GM19240 (cell line): ENCODE measurements at regions not wholly inside any gene's neighbourhood (a gene's known extent, or its start where the extent isn't known, plus 50 kb on each side); places are given as distances from the start of the nearest gene placed in this dataset.

Experiments used
- DNase-seq: peaks from one replicate; pipeline ENCODE4 v3.0.0; 2011; ENCODE audit warnings: low spot score; ENCODE audit not compliant: insufficient read length

DNA sequence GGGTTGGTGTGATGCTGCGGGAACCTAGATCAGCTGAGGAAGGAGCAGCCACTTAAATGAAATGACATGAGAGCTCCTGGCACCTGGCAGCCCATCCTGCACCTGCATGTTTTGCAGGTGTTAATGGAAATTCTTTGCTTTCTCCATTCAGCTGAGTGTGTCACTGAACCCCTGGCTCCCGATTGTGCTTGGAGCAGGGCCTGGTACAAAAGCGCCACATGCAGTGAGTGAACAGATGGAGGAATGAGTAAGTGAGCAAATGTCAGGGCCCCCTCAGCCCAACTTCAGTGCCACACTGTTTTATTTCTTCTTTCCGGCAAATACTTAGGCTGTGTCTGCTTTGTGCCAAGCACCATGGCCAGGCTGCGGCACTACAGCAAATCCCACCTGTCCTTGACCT lies 132.2 kb downstream of the ASB7 start:
- DNase-seq = no peak

GRCh38 chr15:100735129-100736053 lies 133.0 kb downstream of the ASB7 start:
- no peak for DNase-seq

DNA sequence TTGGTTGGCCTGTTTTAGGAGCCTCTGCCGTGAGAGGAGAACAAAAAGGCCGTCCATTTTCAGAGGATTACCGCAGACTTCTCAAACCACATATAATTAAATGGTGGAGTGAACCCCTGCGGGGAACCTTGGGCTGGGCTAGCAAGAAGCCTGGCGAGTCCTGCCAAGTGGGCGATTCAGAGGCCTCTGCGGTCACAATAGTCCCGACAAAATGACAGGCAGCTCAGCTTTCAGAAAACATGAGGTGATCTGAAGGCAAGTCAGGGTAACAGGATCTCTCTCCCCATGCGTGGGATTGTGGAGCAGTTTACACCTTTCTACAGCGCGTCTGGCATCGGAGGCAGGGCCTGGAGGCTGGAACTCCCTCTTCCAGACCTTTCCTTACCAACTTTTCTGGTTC lies 134.8 kb downstream of the ASB7 start:
- no peak for DNase-seq

DNA sequence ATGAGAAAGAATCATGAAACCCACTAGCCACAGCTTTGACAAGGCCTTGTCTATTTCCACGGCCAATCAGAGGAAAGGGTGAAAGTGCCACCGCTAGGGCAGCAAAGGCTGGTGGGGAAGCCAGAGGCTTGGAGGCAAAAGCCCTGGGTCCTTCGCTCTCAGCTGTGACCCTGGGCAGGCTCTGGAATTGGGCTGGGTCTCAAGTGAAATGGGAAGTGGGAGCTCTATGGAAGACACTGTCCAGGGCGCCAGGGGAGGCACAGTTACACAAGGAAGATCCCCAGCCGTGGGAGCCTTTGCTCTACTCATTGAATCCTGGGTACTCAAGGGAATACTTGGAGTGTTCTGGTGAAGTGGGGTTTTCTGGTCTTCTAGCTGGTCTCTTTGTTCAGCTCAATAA lies 136.2 kb downstream of the ASB7 start:
- DNase-seq = no peak

GRCh38 chr15:100740138-100740537 lies 137.7 kb downstream of the ASB7 start:
- DNase-seq = no peak

GRCh38 chr15:100751585-100751984 lies 128.0 kb upstream of the ALDH1A3 start:
- DNase-seq = no peak

DNA sequence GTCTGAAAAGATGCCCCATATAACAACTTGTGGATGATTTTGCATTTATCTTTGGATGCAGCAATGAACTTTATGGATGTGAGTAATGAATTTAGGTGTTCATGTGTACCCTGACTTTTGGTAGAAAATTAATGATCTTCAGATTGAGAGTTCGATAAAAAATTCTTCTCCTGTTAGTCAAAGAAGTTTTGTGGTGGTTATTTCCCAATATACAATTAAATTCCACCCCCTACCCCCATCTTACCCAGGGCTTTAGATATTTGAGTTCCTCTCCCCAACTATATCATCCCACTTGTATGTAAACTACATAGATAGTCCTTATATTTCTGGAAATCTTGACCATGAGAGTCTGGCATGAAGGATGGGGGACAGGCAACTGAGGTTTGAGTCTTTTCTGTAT lies 126.1 kb upstream of the ALDH1A3 start:
- no peak for DNase-seq

DNA sequence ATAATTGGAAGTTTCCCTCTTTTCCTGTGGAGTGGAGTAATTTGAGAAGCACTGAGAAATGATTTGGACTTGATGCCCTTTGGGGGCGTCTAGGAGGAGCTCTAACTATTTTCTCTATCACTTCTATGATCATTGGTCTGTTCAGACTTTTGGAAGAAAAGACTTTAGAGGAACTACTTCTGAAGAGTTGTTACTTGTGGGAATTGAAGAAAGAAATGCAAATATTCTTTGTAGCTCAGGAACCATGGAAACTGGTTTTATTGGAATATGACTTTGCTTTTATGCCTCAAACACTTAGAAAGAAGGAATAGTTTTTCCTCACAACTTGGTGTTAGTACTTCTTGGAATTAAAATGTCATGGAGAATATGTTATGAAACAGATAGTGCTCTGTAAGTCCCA lies 122.0 kb upstream of the ALDH1A3 start:
- no peak for DNase-seq

- DNase-seq = no peak
These were observed 121.1 kb upstream of the ALDH1A3 start for GRCh38 chr15:100758555-100758954.

DNA sequence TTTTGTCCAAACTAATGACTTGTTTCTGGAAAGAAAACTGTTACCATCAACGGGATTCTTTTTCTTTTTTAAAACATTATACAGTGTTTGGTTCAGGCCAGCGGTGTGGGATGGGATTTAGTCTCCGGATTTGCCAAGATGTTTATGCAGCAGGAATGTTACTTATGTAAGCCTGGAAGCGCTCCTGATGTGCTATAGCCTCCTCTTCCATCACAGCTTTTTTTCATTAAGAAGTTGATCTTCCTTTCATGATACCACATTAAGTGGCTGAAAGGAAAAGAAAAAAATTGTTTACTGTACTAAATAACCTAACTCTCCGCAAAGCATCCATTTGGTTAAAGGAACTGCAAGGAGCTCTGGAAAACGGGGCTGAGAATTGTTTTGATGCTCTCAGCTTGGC lies 120.5 kb upstream of the ALDH1A3 start:
- no peak for DNase-seq

GRCh38 chr15:100759698-100760356 lies 119.8 kb upstream of the ALDH1A3 start:
- no peak for DNase-seq

DNA sequence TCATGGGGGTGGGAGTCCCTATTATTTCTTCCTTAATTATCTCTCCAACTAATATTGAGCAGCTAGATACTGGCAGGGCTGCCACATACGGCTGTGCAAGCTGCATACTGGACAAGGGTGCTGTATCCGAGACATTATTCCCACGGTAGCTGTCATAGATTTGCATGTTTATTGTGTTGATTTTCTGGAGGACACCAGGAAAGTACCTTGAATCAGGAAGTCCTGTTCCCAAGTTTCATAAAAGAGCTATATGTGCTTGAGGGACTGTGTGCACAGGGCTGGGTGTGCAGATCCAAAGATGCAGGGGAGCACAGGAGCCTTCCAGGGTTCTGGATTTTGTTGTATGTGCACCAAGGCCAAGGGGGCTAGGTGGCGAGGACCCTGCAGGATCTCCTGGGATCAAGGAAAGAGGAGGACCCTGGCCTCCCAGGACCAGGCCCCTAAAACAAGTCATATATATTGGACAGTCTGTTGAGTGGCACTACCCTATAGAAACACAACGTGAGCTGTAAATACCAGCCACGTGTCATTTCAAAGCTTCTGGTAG lies 119.2 kb upstream of the ALDH1A3 start:
- DNase-seq = no peak

DNA sequence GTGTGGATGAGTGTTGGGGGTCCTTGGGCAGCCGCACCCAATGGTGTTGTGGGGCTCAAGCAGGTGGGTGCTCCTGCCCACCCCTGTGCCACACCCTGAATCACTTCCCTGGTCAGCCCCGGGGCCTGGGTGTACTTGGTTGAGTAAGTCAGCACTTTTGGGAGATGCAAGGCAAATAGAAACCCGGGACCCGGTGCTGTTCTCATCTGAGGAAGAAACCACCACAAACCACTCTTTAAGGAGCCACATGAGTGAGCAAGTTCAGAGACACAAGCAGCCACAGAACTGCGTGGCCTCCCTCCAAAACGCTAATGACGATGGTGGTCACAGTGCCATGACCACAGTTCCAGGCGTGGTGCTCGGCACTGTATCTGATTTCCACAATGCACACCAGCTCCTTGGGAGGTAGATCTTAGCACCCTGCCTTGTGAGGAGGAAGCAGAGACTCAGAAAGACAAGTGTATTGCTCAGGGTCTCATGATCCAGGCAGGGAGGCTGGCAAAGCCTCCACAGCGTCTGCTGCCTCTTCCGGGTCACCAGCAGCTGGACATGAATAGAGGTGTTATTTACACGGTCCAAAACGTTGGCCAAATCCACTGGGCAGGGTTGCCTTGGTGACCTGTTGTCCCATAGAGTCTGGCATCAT lies 118.2 kb upstream of the ALDH1A3 start:
- DNase-seq = no peak

- DNase-seq = no peak
These were observed 117.3 kb upstream of the ALDH1A3 start for GRCh38 chr15:100762289-100762688.

DNA sequence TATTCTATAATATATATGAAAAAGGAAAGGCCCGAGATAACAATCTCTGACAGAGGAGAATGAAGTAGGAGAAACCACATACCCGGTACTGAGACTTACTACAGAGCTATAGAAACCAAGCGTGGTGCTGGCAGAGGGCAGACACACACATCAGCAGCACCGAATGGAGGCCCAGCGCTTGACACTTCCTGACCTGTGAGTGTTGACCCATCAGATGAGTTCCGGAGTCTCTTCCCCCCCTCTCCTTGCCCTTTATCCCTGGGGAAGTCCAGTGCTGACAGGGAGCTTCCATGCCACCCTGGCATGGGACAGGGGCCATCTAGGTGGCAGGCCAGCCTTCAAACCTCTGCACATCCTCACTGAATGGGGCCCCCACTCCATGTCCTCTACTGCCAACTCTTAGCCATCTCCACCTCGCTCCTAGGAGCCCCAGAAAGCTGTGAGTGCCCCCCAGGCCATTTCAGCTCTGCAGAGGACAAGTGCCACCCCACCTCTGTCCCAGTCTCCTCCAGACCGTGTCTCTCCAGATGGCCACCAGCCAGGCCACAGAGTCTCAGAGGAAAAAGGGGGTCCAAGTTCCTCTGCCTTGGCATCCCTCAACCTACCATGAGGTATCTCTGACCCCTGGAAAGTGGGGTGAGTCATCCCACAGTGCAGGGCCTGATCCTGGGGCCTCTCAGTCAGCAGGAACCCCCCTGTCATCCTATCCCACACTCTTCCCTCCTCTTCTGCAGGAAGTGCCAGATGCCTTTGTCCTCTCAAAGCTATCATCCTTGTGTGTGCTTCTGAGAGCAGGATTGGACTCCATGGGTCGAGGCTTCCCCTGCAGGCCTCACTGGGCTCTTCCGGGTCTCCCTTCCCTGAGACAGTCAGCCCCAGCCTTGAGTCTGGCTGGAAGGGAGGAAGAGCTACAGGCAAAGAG lies 116.5 kb upstream of the ALDH1A3 start:
- no peak for DNase-seq

- no peak for DNase-seq
These were observed 115.5 kb upstream of the ALDH1A3 start for GRCh38 chr15:100763835-100764750.

DNA sequence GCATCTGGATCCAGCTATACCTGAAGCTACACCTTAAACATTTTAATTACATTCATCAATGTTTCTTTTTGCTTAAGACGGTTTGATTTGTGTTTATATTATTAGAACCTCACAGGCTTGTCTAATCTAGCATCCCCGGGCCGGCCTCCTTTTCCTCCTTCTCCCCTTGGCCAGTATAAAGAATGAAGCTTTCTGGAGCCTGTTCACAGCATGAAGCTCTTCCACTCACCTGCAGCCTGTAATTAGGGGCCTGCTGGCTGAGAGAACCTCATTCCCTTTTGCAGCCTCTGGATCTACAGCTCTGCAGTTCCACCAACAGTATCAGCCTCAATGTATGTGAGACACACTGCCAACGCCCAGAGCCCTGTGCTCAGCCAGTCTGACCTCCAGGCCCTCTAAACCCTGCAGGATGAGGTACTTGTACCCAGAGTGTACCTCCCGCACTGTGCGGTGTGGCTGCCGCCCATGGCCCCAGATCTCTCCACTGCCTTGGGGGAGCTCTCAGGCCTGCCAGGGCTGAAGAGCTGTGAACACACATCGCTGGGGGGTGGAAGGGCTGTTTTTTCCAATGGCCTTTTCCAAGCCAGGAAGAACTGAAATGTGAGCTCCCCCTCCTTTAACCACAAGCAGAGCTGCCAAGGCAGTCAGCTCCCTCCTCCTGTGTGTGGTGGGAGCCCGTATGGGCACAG lies 114.7 kb upstream of the ALDH1A3 start:
- DNase-seq = no peak

- no peak for DNase-seq
These were observed 114.0 kb upstream of the ALDH1A3 start for GRCh38 chr15:100765467-100766241.
